ENCODE measurements at regions not wholly inside any gene's neighbourhood (a gene's known extent, or its start where the extent isn't known, plus 50 kb on each side); places are given as distances from the start of the nearest gene placed in this dataset.
"Not testable (repeated sequence)": the region's sequence is repeated elsewhere in the genome, so short reads cannot be mapped to it uniquely, and the experiment has no call there.

GRCh38 chr9:33623658-33624586 is 99.9 kb downstream of the ANKRD18B start:
- Histone ChIP-seq H3K4me1 (replicated peaks) (no peaks in the 10 kb centered on the region), H3K36me3 (no peaks in the 10 kb centered on the region), H3K4me3 (no peak overlapping the region), H3K27me3 (replicated peaks) (no peaks in the 10 kb centered on the region), H3K9me3 (replicated peaks) (no peaks in the 10 kb centered on the region), H3K27ac (no peak overlapping the region)
- peak in 1 of 2 experiments; percentile 34 for DNase-seq (ENCODE audit: low read depth in 1 of 2, low spot score in 2 of 2)

GRCh38 chr9:33628318-33628717 is 104.3 kb downstream of the ANKRD18B start:
- not testable (repeated sequence) for H3K9me3 ChIP-seq (replicated peaks); H3K4me1 ChIP-seq (replicated peaks); H3K36me3 ChIP-seq; H3K27ac ChIP-seq; DNase-seq (ENCODE audit: low read depth in 1 of 2, low spot score in 2 of 2); H3K27me3 ChIP-seq (replicated peaks); H3K4me3 ChIP-seq

GRCh38 chr9:33628865-33629410 is 104.9 kb downstream of the ANKRD18B start:
- no peak overlapping the region for H3K4me3 ChIP-seq
- no peaks in the 10 kb centered on the region for H3K27me3 ChIP-seq (replicated peaks)
- no peak for DNase-seq (ENCODE audit: low read depth in 1 of 2, low spot score in 2 of 2)
- H3K27ac ChIP-seq = no peak overlapping the region
- H3K36me3 ChIP-seq = no peaks in the 10 kb centered on the region
- no peaks in the 10 kb centered on the region for H3K4me1 ChIP-seq (replicated peaks)
- no peaks in the 10 kb centered on the region for H3K9me3 ChIP-seq (replicated peaks)

- no peak for DNase-seq (ENCODE audit: low read depth in 1 of 2, low spot score in 2 of 2)
- H3K9me3 ChIP-seq (replicated peaks) = no peaks in the 10 kb centered on the region
- H3K4me1 ChIP-seq (replicated peaks) = no peaks in the 10 kb centered on the region
- H3K4me3 ChIP-seq = no peak overlapping the region
- no peaks in the 10 kb centered on the region for H3K27me3 ChIP-seq (replicated peaks)
- no peak overlapping the region for H3K27ac ChIP-seq
- no peaks in the 10 kb centered on the region for H3K36me3 ChIP-seq
These were observed 109.6 kb downstream of the ANKRD18B start for GRCh38 chr9:33633636-33634035.

DNA sequence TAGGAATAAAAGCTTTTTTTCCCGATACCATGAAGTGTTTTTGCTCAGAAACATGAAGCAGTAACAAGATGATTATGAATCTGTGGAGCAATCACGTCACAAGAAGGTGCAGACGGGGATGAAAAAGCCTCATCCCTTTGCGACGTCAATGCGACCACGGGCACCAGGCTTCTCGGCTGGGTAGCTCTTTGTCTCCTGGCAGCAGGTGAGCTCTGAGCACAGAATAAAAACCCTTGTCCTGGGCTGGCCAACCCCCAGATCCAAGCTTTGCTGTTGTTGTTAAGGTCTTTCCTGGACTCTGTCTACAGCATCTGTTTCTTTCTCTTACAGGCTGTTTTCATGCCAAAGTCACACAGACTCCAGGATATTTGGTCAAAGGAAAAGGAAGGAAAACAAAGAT is 113.8 kb downstream of the ANKRD18B start:
- Histone ChIP-seq H3K4me1 (replicated peaks) (no peaks in the 10 kb centered on the region), H3K27me3 (replicated peaks) (no peaks in the 10 kb centered on the region), H3K27ac (no peak overlapping the region), H3K36me3 (no peaks in the 10 kb centered on the region), H3K4me3 (no peak overlapping the region), H3K9me3 (replicated peaks) (no peaks in the 10 kb centered on the region)
- no peak for DNase-seq (ENCODE audit: low read depth in 1 of 2, low spot score in 2 of 2)

GRCh38 chr9:33638391-33638915 is 114.4 kb downstream of the ANKRD18B start:
- Histone ChIP-seq H3K4me1 (replicated peaks) (no peaks in the 10 kb centered on the region), H3K36me3 (no peaks in the 10 kb centered on the region), H3K27me3 (replicated peaks) (no peaks in the 10 kb centered on the region), H3K27ac (no peak overlapping the region), H3K9me3 (replicated peaks) (no peaks in the 10 kb centered on the region), H3K4me3 (no peak overlapping the region)
- no peak for DNase-seq (ENCODE audit: low read depth in 1 of 2, low spot score in 2 of 2)

GRCh38 chr9:33645706-33646105 is 121.7 kb downstream of the ANKRD18B start:
- Histone ChIP-seq H3K9me3 (replicated peaks) (no peaks in the 10 kb centered on the region), H3K4me3 (no peak overlapping the region), H3K27ac (no peak overlapping the region), H3K4me1 (replicated peaks) (no peaks in the 10 kb centered on the region), H3K27me3 (replicated peaks) (no peaks in the 10 kb centered on the region), H3K36me3 (no peaks in the 10 kb centered on the region)
- DNase-seq (ENCODE audit: low read depth in 1 of 2, low spot score in 2 of 2) = no peak

DNA sequence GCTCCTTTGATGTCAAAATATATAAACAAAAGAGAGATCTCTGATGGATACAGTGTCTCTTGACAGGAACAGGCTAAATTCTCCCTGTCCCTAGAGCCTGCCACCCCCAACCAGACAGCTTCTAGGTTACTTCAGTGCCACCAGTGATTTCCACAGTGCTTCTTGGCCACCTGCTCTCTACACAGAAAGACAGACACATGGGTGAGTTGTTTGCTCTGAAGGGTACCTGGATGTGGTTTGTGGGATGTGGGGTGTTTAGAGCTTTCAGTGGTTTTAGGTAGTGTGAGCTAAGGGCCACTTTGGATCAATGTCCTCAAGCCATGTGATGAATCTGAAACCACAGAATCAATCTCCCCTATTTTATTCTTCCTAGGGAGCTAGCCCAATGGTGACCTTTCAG is 125.4 kb downstream of the ANKRD18B start:
- Histone ChIP-seq H3K27me3 (replicated peaks) (no peaks in the 10 kb centered on the region), H3K4me1 (replicated peaks) (no peaks in the 10 kb centered on the region), H3K27ac (no peak overlapping the region), H3K36me3 (no peaks in the 10 kb centered on the region), H3K9me3 (replicated peaks) (no peaks in the 10 kb centered on the region), H3K4me3 (no peak overlapping the region)
- DNase-seq (ENCODE audit: low read depth in 1 of 2, low spot score in 2 of 2) = no peak

- no peak overlapping the region for H3K4me3 ChIP-seq
- no peak overlapping the region for H3K27ac ChIP-seq
- H3K27me3 ChIP-seq (replicated peaks) = no peaks in the 10 kb centered on the region
- no peak for DNase-seq (ENCODE audit: low read depth in 1 of 2, low spot score in 2 of 2)
- no peaks in the 10 kb centered on the region for H3K36me3 ChIP-seq
- H3K4me1 ChIP-seq (replicated peaks) = no peaks in the 10 kb centered on the region
- H3K9me3 ChIP-seq (replicated peaks) = no peaks in the 10 kb centered on the region
These were observed 127.1 kb downstream of the ANKRD18B start for GRCh38 chr9:33651125-33651524.

GRCh38 chr9:33659921-33660320 is 135.4 kb upstream of the PRSS3 start:
- Histone ChIP-seq H3K4me3 (no peak overlapping the region), H3K36me3 (no peaks in the 10 kb centered on the region), H3K9me3 (replicated peaks) (no peaks in the 10 kb centered on the region), H3K27ac (no peak overlapping the region), H3K27me3 (replicated peaks) (no peaks in the 10 kb centered on the region), H3K4me1 (replicated peaks) (no peaks in the 10 kb centered on the region)
- no peak for DNase-seq (ENCODE audit: low read depth in 1 of 2, low spot score in 2 of 2)

DNA sequence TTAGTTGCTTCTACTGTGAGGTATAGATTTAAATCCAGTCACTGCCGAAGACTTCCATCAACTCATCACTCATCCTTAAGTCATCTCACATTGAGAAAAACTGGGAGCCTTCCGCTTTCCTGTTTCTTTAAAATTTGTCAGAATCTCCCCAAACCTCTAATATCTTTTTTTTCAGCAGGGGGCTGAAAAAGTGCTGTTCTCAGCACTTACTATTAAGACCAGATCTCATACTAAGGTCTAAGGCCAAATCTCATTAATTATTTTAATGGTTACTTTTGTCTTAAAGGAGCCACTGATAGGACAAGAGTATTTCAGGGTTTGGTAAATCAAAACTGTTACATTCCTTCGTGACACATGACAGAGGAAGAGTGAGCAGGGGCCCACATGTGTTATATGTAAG is 134.6 kb upstream of the PRSS3 start:
- Histone ChIP-seq H3K9me3 (replicated peaks) (no peaks in the 10 kb centered on the region), H3K4me3 (no peak overlapping the region), H3K36me3 (no peaks in the 10 kb centered on the region), H3K27me3 (replicated peaks) (no peaks in the 10 kb centered on the region), H3K27ac (no peak overlapping the region), H3K4me1 (replicated peaks) (no peaks in the 10 kb centered on the region)
- DNase-seq (ENCODE audit: low read depth in 1 of 2, low spot score in 2 of 2) = no peak

- Histone ChIP-seq H3K9me3 (replicated peaks) (no peaks in the 10 kb centered on the region), H3K4me1 (replicated peaks) (no peaks in the 10 kb centered on the region), H3K4me3 (no peak overlapping the region), H3K27ac (no peak overlapping the region), H3K36me3 (no peaks in the 10 kb centered on the region), H3K27me3 (replicated peaks) (no peaks in the 10 kb centered on the region)
- no peak for DNase-seq (ENCODE audit: low read depth in 1 of 2, low spot score in 2 of 2)
These were observed 134.2 kb upstream of the PRSS3 start for GRCh38 chr9:33661176-33661575.

DNA sequence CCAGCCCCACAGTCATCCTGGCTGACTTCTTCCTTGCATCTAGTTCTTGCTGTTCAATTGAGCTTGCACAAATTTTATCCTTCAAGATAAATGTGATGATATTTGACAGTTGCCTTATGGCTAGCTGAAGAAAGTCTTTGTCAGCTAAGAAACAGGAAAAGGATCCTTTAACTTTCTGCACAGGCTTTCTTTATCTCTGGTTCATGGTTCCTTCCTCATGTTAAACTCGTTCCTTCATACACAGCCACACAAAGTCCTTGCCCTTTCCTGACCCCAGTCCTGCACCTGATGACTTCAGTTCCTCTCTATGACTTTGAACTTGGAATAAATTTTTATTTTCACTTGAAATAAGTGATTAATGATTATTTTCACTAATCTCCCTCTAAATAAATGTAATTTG is 132.5 kb upstream of the PRSS3 start:
- DNase-seq (ENCODE audit: low read depth in 1 of 2, low spot score in 2 of 2) = no peak
- Histone ChIP-seq H3K27ac (no peak overlapping the region), H3K36me3 (no peaks in the 10 kb centered on the region), H3K27me3 (replicated peaks) (no peaks in the 10 kb centered on the region), H3K9me3 (replicated peaks) (no peaks in the 10 kb centered on the region), H3K4me1 (replicated peaks) (no peaks in the 10 kb centered on the region), H3K4me3 (no peak overlapping the region)

DNA sequence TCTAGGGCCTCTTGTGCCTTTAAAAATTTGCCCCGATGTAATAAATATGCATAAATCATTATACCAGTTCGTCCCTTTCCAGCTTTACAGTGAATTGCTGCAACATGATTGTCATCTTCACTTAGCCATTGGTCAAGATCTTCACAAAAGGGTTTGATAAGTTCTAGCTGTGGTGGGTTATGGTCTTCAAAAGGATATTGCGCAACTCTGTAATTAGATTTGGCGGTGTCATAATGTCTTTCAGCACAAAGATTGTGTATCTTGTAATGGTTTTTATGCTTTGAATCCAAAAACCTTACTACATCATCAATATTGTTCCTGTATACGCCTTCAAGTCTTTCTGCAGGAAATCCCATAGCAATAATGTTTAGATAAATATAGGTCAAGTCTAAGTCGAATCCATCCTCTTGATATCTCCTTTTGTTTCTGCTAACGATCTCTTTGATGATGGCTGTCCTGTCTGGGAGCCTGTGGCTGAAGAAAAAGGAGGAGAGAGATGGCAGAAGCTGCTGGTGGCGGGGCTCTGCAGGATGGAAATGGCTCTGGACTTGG is 119.1 kb upstream of the PRSS3 start:
- not testable (repeated sequence) for H3K9me3 ChIP-seq (replicated peaks); DNase-seq (ENCODE audit: low read depth in 1 of 2, low spot score in 2 of 2); H3K36me3 ChIP-seq; H3K4me3 ChIP-seq; H3K4me1 ChIP-seq (replicated peaks); H3K27ac ChIP-seq
- H3K27me3 ChIP-seq (replicated peaks) = peaks cover 22% of the 10 kb centered on the region

All from SJSA1 (cell line).